GM12891 (cell line): ENCODE measurements at regions not wholly inside any gene's neighbourhood (a gene's known extent, or its start where the extent isn't known, plus 50 kb on each side); places are given as distances from the start of the nearest gene placed in this dataset.

Experiments used
- PAX5 ChIP-seq: IDR thresholded peaks from 2 replicates; pipeline ENCODE4 v1.6.1; 2011; ENCODE audit warnings: low read length, moderate library complexity, mild to moderate bottlenecking; ENCODE audit not compliant: insufficient read depth, severe bottlenecking
- POLR2A ChIP-seq: IDR thresholded peaks from 2 replicates; pipeline ENCODE4 v1.6.1; 2011; ENCODE audit warnings: low read depth, low read length, control low read depth
- POLR2AphosphoS5 ChIP-seq: IDR thresholded peaks from 2 replicates; pipeline ENCODE4 v1.6.1; 2011; ENCODE audit warnings: low read depth, low read length, control low read depth
- POU2F2 ChIP-seq: IDR thresholded peaks from 2 replicates; pipeline ENCODE4 v1.6.1; 2011; ENCODE audit warnings: low read depth, mild to moderate bottlenecking, control low read depth, low read length, moderate library complexity
- SPI1 ChIP-seq: IDR thresholded peaks from 2 replicates; pipeline ENCODE4 v1.6.1; 2011; ENCODE audit warnings: low read depth, low read length, control low read depth
- TAF1 ChIP-seq: IDR thresholded peaks from 2 replicates; pipeline ENCODE4 v1.6.1; 2011; ENCODE audit warnings: low read depth, low read length, control low read depth

DNA sequence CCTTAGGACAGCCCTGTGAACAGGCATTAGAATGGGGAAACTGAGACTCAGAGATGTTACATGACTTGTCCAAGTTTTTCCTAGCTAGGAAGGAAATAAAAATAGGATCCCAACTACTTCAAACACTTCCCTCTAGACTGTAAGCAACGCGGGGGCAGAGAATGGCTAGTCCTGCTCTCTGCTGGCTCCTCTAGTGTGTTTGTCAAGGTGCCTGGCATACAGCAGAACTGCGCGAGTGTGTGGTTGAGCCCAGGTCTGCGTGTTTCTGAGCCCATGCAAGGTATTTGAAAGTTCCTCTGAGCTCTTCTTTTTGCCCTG, 152.5 kb downstream of the MACROH2A1 start:
- TF ChIP-seq POU2F2 (no peak), POLR2A (no peak), POLR2AphosphoS5 (no peak), SPI1 (no peak), TAF1 (no peak), PAX5 (no peak)
